ENCODE measurements at regions not wholly inside any gene's neighbourhood (a gene's known extent, or its start where the extent isn't known, plus 50 kb on each side); places are given as distances from the start of the nearest gene placed in this dataset.

GRCh38 chr3:30285188-30286006 is 321.0 kb upstream of the TGFBR2 start:
- peak overlapping the region; percentile 45 for H3K4me2 ChIP-seq (ENCODE audit: low read depth, low read length, poor library complexity, severe bottlenecking)
- H3K4me3 ChIP-seq (ENCODE audit: low read length, poor library complexity, severe bottlenecking), result peak overlapping the region; percentile 3
- H3K27me3 ChIP-seq (ENCODE audit: insufficient read depth, low read length, poor library complexity, severe bottlenecking), result no peaks in the 10 kb centered on the region
- no peak for TF ChIP-seq EZH2phosphoT487 (IDR thresholded peaks at IDR 0.05; ENCODE audit: borderline replicate concordance)
- no peak for TF ChIP-seq CTCF (conservative IDR thresholded peaks at IDR 0.05; ENCODE audit: low read length)
- no peaks in the 10 kb centered on the region for H3K36me3 ChIP-seq (ENCODE audit: insufficient read depth, low read length)
- H4K20me1 ChIP-seq (ENCODE audit: insufficient read depth, low read length, poor library complexity, severe bottlenecking), result no peaks in the 10 kb centered on the region
- H3K4me1 ChIP-seq (ENCODE audit: insufficient read depth, low read length, poor library complexity, severe bottlenecking), result peaks cover 48% of the 10 kb centered on the region
- no peaks in the 10 kb centered on the region for H3K79me2 ChIP-seq (ENCODE audit: insufficient read depth, low read length)
- no peaks in the 10 kb centered on the region for H3K9me3 ChIP-seq (ENCODE audit: insufficient read depth, low read depth, low read length)
- H3K9me2 ChIP-seq (replicated peaks; ENCODE audit: low read depth, low read length), result no peaks in the 10 kb centered on the region
- H3K9ac ChIP-seq (ENCODE audit: low read depth, low read length, poor library complexity, severe bottlenecking), result no peak overlapping the region
- H2AFZ ChIP-seq (ENCODE audit: low read length), result peak overlapping the region; percentile 18; the same call in 1 of the 2 replicates
- peaks cover 2% of the 10 kb centered on the region; the same call in 1 of the 2 replicates for H3F3A ChIP-seq (ENCODE audit: low read depth)

- Histone ChIP-seq H3K27me3 (ENCODE audit: insufficient read depth, low read length, poor library complexity, severe bottlenecking) (no peaks in the 10 kb centered on the region), H2AFZ (ENCODE audit: low read length) (no peak overlapping the region), H3K79me2 (ENCODE audit: insufficient read depth, low read length) (no peaks in the 10 kb centered on the region), H4K20me1 (ENCODE audit: insufficient read depth, low read length, poor library complexity, severe bottlenecking) (no peaks in the 10 kb centered on the region), H3K4me2 (ENCODE audit: low read depth, low read length, poor library complexity, severe bottlenecking) (peak overlapping the region; percentile 45), H3K9me2 (replicated peaks; ENCODE audit: low read depth, low read length) (no peaks in the 10 kb centered on the region), H3K4me1 (ENCODE audit: insufficient read depth, low read length, poor library complexity, severe bottlenecking) (peaks cover 48% of the 10 kb centered on the region), H3K9me3 (ENCODE audit: insufficient read depth, low read depth, low read length) (no peaks in the 10 kb centered on the region), H3K4me3 (ENCODE audit: low read length, poor library complexity, severe bottlenecking) (peak overlapping the region; percentile 3), H3F3A (ENCODE audit: low read depth) (peaks cover 2% of the 10 kb centered on the region; the same call in 1 of the 2 replicates), H3K36me3 (ENCODE audit: insufficient read depth, low read length) (no peaks in the 10 kb centered on the region), H3K9ac (ENCODE audit: low read depth, low read length, poor library complexity, severe bottlenecking) (no peak overlapping the region)
- TF ChIP-seq CTCF (conservative IDR thresholded peaks at IDR 0.05; ENCODE audit: low read length), result no peak
- no peak for TF ChIP-seq EZH2phosphoT487 (IDR thresholded peaks at IDR 0.05; ENCODE audit: borderline replicate concordance)
These were observed 320.3 kb upstream of the TGFBR2 start for GRCh38 chr3:30286007-30286669.

- H3K9me2 ChIP-seq (replicated peaks; ENCODE audit: low read depth, low read length), result no peaks in the 10 kb centered on the region
- no peaks in the 10 kb centered on the region for H4K20me1 ChIP-seq (ENCODE audit: insufficient read depth, low read length, poor library complexity, severe bottlenecking)
- H3K27me3 ChIP-seq (ENCODE audit: insufficient read depth, low read length, poor library complexity, severe bottlenecking), result no peaks in the 10 kb centered on the region
- no peaks in the 10 kb centered on the region for H3K36me3 ChIP-seq (ENCODE audit: insufficient read depth, low read length)
- peaks cover 49% of the 10 kb centered on the region for H3K4me1 ChIP-seq (ENCODE audit: insufficient read depth, low read length, poor library complexity, severe bottlenecking)
- H3K79me2 ChIP-seq (ENCODE audit: insufficient read depth, low read length), result no peaks in the 10 kb centered on the region
- no peak overlapping the region for H3K9ac ChIP-seq (ENCODE audit: low read depth, low read length, poor library complexity, severe bottlenecking)
- no peaks in the 10 kb centered on the region for H3K9me3 ChIP-seq (ENCODE audit: insufficient read depth, low read depth, low read length)
- peak overlapping the region; percentile 45 for H3K4me2 ChIP-seq (ENCODE audit: low read depth, low read length, poor library complexity, severe bottlenecking)
- TF ChIP-seq EZH2phosphoT487 (IDR thresholded peaks at IDR 0.05; ENCODE audit: borderline replicate concordance) (no peak), CTCF (conservative IDR thresholded peaks at IDR 0.05; ENCODE audit: low read length) (no peak)
- H3K4me3 ChIP-seq (ENCODE audit: low read length, poor library complexity, severe bottlenecking), result no peak overlapping the region
- H3F3A ChIP-seq (ENCODE audit: low read depth), result peaks cover 2% of the 10 kb centered on the region; the same call in 1 of the 2 replicates
- no peak overlapping the region for H2AFZ ChIP-seq (ENCODE audit: low read length)
These were observed 319.6 kb upstream of the TGFBR2 start for GRCh38 chr3:30286811-30287210.
